ENCODE measurements at regions not wholly inside any gene's neighbourhood (a gene's known extent, or its start where the extent isn't known, plus 50 kb on each side); places are given as distances from the start of the nearest gene placed in this dataset.
"Not testable (repeated sequence)": the region's sequence is repeated elsewhere in the genome, so short reads cannot be mapped to it uniquely, and the experiment has no call there.

DNA sequence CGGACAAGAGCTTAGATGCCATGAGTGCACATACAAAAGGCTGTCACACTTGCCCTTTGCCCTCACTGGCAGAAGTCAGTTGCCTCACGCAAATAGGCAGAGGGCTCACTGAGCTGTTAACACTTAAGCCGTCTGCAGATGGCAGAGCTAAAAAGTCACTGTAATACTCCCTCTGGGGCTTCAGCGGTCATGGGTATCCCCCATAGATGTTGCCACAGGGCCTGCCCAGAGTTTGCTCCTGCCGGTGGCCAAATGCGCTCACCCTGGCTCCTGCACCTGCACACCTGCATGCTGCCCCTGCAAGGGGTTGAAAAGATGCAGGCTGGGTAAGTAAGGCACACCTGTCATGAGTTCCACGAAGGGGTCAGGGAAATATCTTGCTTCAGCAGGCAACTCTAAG is 741.5 kb downstream of the EDEM1 start:
- H3K27ac ChIP-seq = no peak overlapping the region
- no peak for TF ChIP-seq ZFX (IDR thresholded peaks at IDR 0.05)
- TF ChIP-seq, protein P1, sequence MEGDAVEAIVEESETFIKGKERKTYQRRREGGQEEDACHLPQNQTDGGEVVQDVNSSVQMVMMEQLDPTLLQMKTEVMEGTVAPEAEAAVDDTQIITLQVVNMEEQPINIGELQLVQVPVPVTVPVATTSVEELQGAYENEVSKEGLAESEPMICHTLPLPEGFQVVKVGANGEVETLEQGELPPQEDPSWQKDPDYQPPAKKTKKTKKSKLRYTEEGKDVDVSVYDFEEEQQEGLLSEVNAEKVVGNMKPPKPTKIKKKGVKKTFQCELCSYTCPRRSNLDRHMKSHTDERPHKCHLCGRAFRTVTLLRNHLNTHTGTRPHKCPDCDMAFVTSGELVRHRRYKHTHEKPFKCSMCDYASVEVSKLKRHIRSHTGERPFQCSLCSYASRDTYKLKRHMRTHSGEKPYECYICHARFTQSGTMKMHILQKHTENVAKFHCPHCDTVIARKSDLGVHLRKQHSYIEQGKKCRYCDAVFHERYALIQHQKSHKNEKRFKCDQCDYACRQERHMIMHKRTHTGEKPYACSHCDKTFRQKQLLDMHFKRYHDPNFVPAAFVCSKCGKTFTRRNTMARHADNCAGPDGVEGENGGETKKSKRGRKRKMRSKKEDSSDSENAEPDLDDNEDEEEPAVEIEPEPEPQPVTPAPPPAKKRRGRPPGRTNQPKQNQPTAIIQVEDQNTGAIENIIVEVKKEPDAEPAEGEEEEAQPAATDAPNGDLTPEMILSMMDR (conservative IDR thresholded peaks at IDR 0.05) = no peak

DNA sequence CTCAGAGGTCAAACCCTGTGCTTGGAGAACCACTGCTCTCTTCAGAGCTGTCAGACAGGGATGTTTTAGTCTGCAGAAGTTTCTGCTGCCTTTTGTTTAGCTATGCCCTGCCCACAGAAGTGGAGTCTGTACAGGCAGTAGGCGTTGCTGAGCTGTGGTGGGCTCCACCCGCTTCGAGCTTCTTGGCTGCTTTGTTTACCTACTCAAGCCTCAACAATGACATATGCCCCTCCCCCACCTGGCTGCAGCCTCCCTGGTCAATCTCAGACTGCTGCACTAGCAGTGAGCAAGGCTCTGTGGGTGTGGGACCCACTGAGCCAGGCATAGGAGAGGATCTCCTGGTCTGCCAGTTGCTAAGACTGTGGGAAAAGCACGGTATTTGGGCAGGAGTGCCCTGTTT is 756.6 kb downstream of the EDEM1 start:
- not testable (repeated sequence) for H3K27ac ChIP-seq

DNA sequence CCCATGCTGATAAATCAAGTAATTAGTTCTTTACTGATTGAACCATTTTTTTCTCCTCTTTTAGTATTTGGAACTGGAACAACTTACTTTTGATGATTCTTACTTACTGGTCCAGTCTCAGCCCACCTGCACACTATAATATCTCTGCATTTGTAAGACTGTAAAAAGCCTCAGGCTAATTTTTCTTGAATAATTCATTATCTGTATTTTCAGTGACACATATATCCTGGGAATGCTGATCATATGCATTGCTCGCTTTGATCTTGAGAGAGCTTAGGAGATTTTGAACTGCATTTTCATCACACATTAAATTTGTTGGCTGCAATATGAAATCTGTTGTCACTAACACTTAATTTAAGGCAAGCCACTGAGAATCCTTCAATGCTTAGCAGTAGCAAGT is 760.6 kb downstream of the EDEM1 start:
- H3K27ac ChIP-seq = no peak overlapping the region
- no peak for TF ChIP-seq ZFX (IDR thresholded peaks at IDR 0.05)
- TF ChIP-seq, protein P1 (conservative IDR thresholded peaks at IDR 0.05) = no peak

DNA sequence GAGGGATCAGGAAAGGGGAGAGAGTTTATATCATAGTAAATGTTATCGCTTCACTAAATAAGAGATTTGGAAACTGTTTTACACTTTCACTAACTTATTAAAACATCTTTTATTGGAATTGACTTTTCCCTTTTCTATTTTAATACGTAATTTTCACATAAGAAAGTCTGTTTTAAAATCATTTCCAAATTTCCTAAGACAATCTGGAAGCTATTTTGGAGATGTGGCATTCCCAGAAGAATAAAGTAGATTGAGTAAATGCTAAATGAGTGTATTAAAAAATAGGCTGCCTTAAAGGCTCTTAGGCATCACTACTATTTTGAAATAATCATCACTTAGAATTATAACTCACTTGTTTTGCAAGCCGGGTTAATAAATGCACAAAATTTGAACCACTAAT is 763.5 kb downstream of the EDEM1 start:
- no peak for TF ChIP-seq ZFX (IDR thresholded peaks at IDR 0.05)
- TF ChIP-seq, protein P1 (conservative IDR thresholded peaks at IDR 0.05) = no peak

DNA sequence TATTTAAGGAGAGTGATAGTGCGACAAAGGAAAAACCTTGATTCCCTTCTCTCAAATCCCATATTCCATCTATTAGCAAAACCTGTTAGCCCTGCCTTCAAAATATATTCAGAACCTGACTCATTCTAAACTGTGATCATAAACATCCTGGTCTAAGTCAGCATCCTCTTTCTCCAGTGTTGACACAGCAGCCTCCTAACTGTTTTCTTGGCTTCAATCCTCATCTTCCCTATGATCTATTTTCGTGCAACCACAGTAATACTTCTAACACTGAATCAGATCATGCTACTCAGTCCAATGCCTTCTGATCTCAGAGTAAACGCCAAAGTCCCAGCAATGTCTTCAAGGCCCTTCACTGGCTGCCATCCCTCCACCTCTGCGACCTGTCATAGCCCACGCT is 785.1 kb downstream of the EDEM1 start:
- peak overlapping the region; percentile 55 for H3K27ac ChIP-seq

More for the DNA sequence above, 763.5 kb downstream of the EDEM1 start:
- H3K27ac ChIP-seq = no peak overlapping the region

DNA sequence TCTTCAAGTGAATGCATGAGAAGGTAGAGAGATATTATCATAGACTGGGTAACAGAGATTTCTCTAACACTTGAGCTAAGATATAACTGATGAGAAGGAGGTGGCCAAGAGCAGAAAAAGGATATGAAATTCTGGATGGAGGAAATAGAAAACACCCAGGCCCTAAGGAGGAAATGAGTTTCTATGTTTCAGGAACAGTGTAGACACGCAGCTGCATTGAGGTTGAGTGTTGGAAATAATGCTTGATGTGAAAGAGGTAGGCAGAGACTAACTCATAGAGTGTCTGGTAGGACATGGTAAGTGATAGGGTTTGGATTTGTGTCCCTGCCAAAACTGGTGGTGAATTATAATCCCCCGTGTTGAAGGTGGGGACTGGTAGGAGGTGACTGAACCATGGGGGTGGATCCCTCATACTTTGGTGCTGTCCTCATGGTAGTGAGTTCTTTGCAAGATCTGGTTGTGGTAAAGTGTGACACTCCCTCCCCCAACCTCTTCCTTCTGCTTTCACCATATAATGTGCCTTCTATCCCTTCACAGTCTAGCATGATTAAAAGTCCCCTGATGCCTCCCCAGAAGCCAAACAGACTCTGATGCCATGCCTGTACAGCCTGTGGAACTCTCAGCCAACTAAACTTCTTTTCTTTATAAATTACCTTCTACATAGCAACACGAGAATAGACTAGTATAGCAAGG is 787.3 kb downstream of the EDEM1 start:
- TF ChIP-seq ZFX (IDR thresholded peaks at IDR 0.05) = no peak
- TF ChIP-seq, protein P1 (conservative IDR thresholded peaks at IDR 0.05) = no peak
- H3K27ac ChIP-seq = no peak overlapping the region

More for the DNA sequence above, 785.1 kb downstream of the EDEM1 start:
- TF ChIP-seq, protein P1 (conservative IDR thresholded peaks at IDR 0.05) = no peak
- no peak for TF ChIP-seq ZFX (IDR thresholded peaks at IDR 0.05)

DNA sequence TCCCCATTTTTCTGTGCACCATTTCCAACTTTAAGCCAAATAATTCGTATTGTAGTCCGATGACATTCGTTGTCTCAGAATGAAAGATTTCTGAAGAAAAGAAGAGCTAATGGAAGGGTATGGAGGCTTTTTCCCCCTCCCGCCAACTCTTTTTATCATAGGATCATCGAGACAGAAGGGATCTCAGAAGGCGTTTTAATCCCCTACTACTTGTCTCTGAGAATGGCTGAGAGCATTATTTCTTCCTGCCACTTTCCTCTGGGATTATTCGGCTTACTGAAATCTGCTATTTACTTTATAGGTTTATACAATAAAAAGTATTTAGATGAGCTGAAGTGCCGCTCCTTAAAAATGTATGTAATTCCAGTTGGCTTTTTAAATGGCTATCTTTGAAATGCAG is 789.8 kb downstream of the EDEM1 start:
- no peak overlapping the region for H3K27ac ChIP-seq
- TF ChIP-seq ZFX (IDR thresholded peaks at IDR 0.05) = no peak
- TF ChIP-seq, protein P1 (conservative IDR thresholded peaks at IDR 0.05) = no peak

DNA sequence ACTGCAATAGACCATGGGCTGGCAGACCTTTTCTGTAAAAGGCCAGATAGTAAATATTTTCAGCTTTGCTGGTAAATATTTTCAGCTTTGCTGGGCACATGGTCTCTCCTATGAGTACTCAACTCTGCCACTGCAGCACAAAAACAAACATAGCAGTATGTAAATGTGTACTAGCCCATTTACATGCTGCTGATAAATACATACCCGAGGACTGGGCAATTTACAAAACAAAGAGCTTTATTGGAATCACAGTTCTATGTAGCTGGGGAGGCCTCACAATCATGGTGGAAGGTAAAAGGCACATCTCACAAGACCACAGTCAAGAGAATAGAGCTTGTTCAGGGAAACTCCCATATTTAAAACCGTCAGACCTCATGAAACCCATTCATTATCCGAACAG is 793.0 kb downstream of the EDEM1 start:
- TF ChIP-seq ZFX (IDR thresholded peaks at IDR 0.05) = no peak
- TF ChIP-seq, protein P1 (conservative IDR thresholded peaks at IDR 0.05) = no peak
- H3K27ac ChIP-seq = no peak overlapping the region
